Activated B cell treated with CpG ODN at 0.5 μM for 24 hours (primary cell): ENCODE measurements at regions not wholly inside any gene's neighbourhood (a gene's known extent, or its start where the extent isn't known, plus 50 kb on each side); places are given as distances from the start of the nearest gene placed in this dataset.

ENCODE experiments used
- ATAC-seq: fragments of 200-7000 bp; cut with Tn5 transposase; one replicate; pipeline ENCODE4 v1.10.0; 2021; ENCODE audit warnings: low read depth, mild to moderate bottlenecking, moderate library complexity
- CTCF ChIA-PET: fragments of 350-600 bp; sonication (Branson Sonifier 250); formaldehyde crosslinking; loops from one replicate; lab custom pipeline; 2021; ENCODE audit warnings: antibody characterized with exemption; lab: Charles Lee
- POLR2A ChIA-PET: fragments of 350-600 bp; sonication (Branson Sonifier 250); formaldehyde crosslinking; loops from one replicate; lab custom pipeline; 2021; ENCODE audit warnings: antibody characterized with exemption; lab: Charles Lee
- DNase-seq: peaks from one replicate; pipeline ENCODE4 v3.0.0; 2022
- H3K27ac Mint-ChIP-seq: one replicate; pipeline ENCODE4 v1.8.0; 2020; ENCODE audit warnings: mixed read lengths
- H3K27me3 Mint-ChIP-seq: one replicate; pipeline ENCODE4 v1.8.0; 2021; ENCODE audit warnings: mixed read lengths
- H3K36me3 Mint-ChIP-seq: one replicate; pipeline ENCODE4 v1.8.0; 2021; ENCODE audit warnings: low read depth, mixed read lengths
- H3K4me1 Mint-ChIP-seq: one replicate; pipeline ENCODE4 v1.8.0; 2021; ENCODE audit warnings: mixed read lengths
- H3K4me3 Mint-ChIP-seq: one replicate; pipeline ENCODE4 v1.8.0; 2020; ENCODE audit warnings: mild to moderate bottlenecking, mixed read lengths
- H3K9me3 Mint-ChIP-seq: one replicate; pipeline ENCODE4 v1.8.0; 2020; ENCODE audit warnings: mixed read lengths
- CTCF ChIP-seq: fragments of 200-600 bp; IDR thresholded peaks from one replicate; pipeline ENCODE4 v1.8.0; 2022; ENCODE audit warnings: antibody characterized with exemption, mild to moderate bottlenecking
- intact Hi-C: fragments of 100-400 bp; cut with micrococcal nuclease; formaldehyde crosslinking; loops from one replicate; pipeline ENCODE4 v1.15.1; 2024

GRCh38 chr3:139735191-139735590 is 57.4 kb upstream of the NMNAT3 start:
- Mint-ChIP-seq H3K27me3 (peaks cover 3% of the 10 kb centered on the region), H3K4me1 (no peaks in the 10 kb centered on the region), H3K36me3 (no peaks in the 10 kb centered on the region), H3K4me3 (no peak overlapping the region), H3K27ac (no peak overlapping the region), H3K9me3 (peaks cover 3% of the 10 kb centered on the region)
- CTCF ChIA-PET = no interaction called here
- intact Hi-C loops = no loop called here
- DNase-seq (no peak), ATAC-seq (no peak)
- TF ChIP-seq CTCF = no peak
- POLR2A ChIA-PET = no interaction called here

- Mint-ChIP-seq H3K27ac (no peak overlapping the region), H3K4me3 (no peak overlapping the region), H3K4me1 (no peaks in the 10 kb centered on the region), H3K27me3 (peaks cover 3% of the 10 kb centered on the region), H3K9me3 (peaks cover 3% of the 10 kb centered on the region), H3K36me3 (no peaks in the 10 kb centered on the region)
- intact Hi-C loops = no loop called here
- no peak for TF ChIP-seq CTCF
- ChIA-PET POLR2A (no interaction called here), CTCF (no interaction called here)
- no peak for DNase-seq
- no peak for ATAC-seq
Measured at GRCh38 chr3:139732729-139733128, 55.0 kb upstream of the NMNAT3 start.

GRCh38 chr3:139729300-139729699 is 51.5 kb upstream of the NMNAT3 start:
- H3K27ac Mint-ChIP-seq = no peak overlapping the region

GRCh38 chr3:139728414-139728813 is 50.6 kb upstream of the NMNAT3 start:
- TF ChIP-seq CTCF = no peak
- POLR2A ChIA-PET = no interaction called here
- intact Hi-C loops = no loop called here
- no peak for DNase-seq
- Mint-ChIP-seq H3K9me3 (peaks cover under 1% of the 10 kb centered on the region), H3K27me3 (peaks cover 7% of the 10 kb centered on the region), H3K4me1 (no peaks in the 10 kb centered on the region), H3K4me3 (no peak overlapping the region), H3K27ac (no peak overlapping the region), H3K36me3 (no peaks in the 10 kb centered on the region)
- CTCF ChIA-PET = no interaction called here
- ATAC-seq = no peak

More at GRCh38 chr3:139729300-139729699, 51.5 kb upstream of the NMNAT3 start:
- Mint-ChIP-seq H3K4me1 (no peaks in the 10 kb centered on the region), H3K27me3 (peaks cover 7% of the 10 kb centered on the region), H3K4me3 (no peak overlapping the region), H3K36me3 (no peaks in the 10 kb centered on the region), H3K9me3 (peaks cover 3% of the 10 kb centered on the region)
- no peak for ATAC-seq
- DNase-seq = no peak
- ChIA-PET POLR2A (no interaction called here), CTCF (no interaction called here)
- no peak for TF ChIP-seq CTCF
- intact Hi-C loops = no loop called here
